Stimulated activated memory B cell treated with anti-CD40 and anti-IgM and Interleukin-4, amounts not matched to agents 10 μg/mL and 1 μg/mL and 100 μg/mL, for 72 hours (primary cell): ENCODE measurements at regions not wholly inside any gene's neighbourhood (a gene's known extent, or its start where the extent isn't known, plus 50 kb on each side); places are given as distances from the start of the nearest gene placed in this dataset.
"Not testable (repeated sequence)": the region's sequence is repeated elsewhere in the genome, so short reads cannot be mapped to it uniquely, and the experiment has no call there.

Experiments used
- ATAC-seq: fragments of 150-1000 bp; cut with Tn5 transposase; 2 replicates; pipeline ENCODE4 v1.10.0; 2021
- H3K27ac Mint-ChIP-seq: one replicate; pipeline ENCODE4 v1.8.0; 2022; ENCODE audit warnings: mild to moderate bottlenecking, mixed read lengths
- H3K27me3 Mint-ChIP-seq: one replicate; pipeline ENCODE4 v1.8.0; 2022; ENCODE audit warnings: mixed read lengths
- H3K36me3 Mint-ChIP-seq: one replicate; pipeline ENCODE4 v1.8.0; 2022; ENCODE audit warnings: mixed read lengths
- H3K4me1 Mint-ChIP-seq: one replicate; pipeline ENCODE4 v1.8.0; 2022; ENCODE audit warnings: mixed read lengths
- H3K4me3 Mint-ChIP-seq: one replicate; pipeline ENCODE4 v1.8.0; 2022; ENCODE audit warnings: mild to moderate bottlenecking, moderate library complexity, mixed read lengths
- H3K9me3 Mint-ChIP-seq: one replicate; pipeline ENCODE4 v1.8.0; 2022; ENCODE audit warnings: mixed read lengths

GRCh38 chr6:137958811-137959565 lies 91.9 kb downstream of the TNFAIP3 start:
- Mint-ChIP-seq H3K36me3 (no peaks in the 10 kb centered on the region), H3K4me3 (no peak overlapping the region), H3K27ac (no peak overlapping the region)

GRCh38 chr6:137962725-137963124 lies 95.7 kb downstream of the TNFAIP3 start:
- peaks cover 2% of the 10 kb centered on the region for H3K27me3 Mint-ChIP-seq
- ATAC-seq: no peak
- H3K4me1 Mint-ChIP-seq: peaks cover 11% of the 10 kb centered on the region
- no peak overlapping the region for H3K4me3 Mint-ChIP-seq
- H3K9me3 Mint-ChIP-seq: no peaks in the 10 kb centered on the region
- no peak overlapping the region for H3K27ac Mint-ChIP-seq
- H3K36me3 Mint-ChIP-seq: no peaks in the 10 kb centered on the region

More at GRCh38 chr6:137958811-137959565, 91.9 kb downstream of the TNFAIP3 start:
- no peak for ATAC-seq
- Mint-ChIP-seq H3K4me1 (no peaks in the 10 kb centered on the region), H3K27me3 (no peaks in the 10 kb centered on the region), H3K9me3 (no peaks in the 10 kb centered on the region)

DNA sequence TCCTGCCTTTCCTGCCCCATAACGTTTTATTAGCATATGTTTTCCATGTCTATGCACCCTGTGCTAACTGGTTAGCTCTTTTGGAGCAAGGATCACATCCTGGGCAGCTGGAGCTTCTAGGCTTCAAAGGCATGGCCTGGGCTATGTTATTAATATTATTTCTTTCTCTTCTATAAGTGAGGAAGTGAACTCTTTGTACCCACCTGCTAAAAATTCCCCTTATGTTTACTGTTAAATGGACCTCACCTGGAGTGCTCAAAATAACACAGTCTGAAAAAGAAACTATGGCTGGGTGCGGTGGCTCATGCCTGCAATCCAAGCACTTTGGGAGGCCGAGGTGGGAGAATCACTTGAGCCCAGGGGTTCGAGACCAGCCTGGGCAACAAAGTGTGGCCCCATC lies 97.8 kb downstream of the TNFAIP3 start:
- peaks cover 1% of the 10 kb centered on the region for H3K9me3 Mint-ChIP-seq
- peak overlapping the region; percentile 34 for H3K4me3 Mint-ChIP-seq
- H3K27ac Mint-ChIP-seq: peak overlapping the region; percentile 75
- no peaks in the 10 kb centered on the region for H3K36me3 Mint-ChIP-seq
- peaks cover 7% of the 10 kb centered on the region for H3K27me3 Mint-ChIP-seq
- peaks cover 32% of the 10 kb centered on the region for H3K4me1 Mint-ChIP-seq
- no peak for ATAC-seq

- peaks cover 55% of the 10 kb centered on the region for H3K4me1 Mint-ChIP-seq
- no peak for ATAC-seq
- H3K36me3 Mint-ChIP-seq: no peaks in the 10 kb centered on the region
- H3K9me3 Mint-ChIP-seq: peaks cover 3% of the 10 kb centered on the region
- H3K27me3 Mint-ChIP-seq: peaks cover 7% of the 10 kb centered on the region
- H3K27ac Mint-ChIP-seq: peak overlapping the region; percentile 10
- H3K4me3 Mint-ChIP-seq: no peak overlapping the region
Observed at GRCh38 chr6:137967689-137968454, 100.8 kb downstream of the TNFAIP3 start.

- Mint-ChIP-seq H3K27ac (no peak overlapping the region), H3K9me3 (peaks cover 3% of the 10 kb centered on the region), H3K27me3 (peaks cover 7% of the 10 kb centered on the region), H3K36me3 (no peaks in the 10 kb centered on the region), H3K4me1 (peaks cover 55% of the 10 kb centered on the region), H3K4me3 (no peak overlapping the region)
- ATAC-seq: no peak
Observed at GRCh38 chr6:137968455-137968804, 101.4 kb downstream of the TNFAIP3 start.

- Mint-ChIP-seq H3K9me3 (peaks cover 3% of the 10 kb centered on the region), H3K27me3 (peaks cover 7% of the 10 kb centered on the region), H3K36me3 (no peaks in the 10 kb centered on the region), H3K27ac (peak overlapping the region; percentile 38), H3K4me3 (no peak overlapping the region), H3K4me1 (peaks cover 55% of the 10 kb centered on the region)
- ATAC-seq: no peak
Observed at GRCh38 chr6:137968901-137969300, 101.8 kb downstream of the TNFAIP3 start.

DNA sequence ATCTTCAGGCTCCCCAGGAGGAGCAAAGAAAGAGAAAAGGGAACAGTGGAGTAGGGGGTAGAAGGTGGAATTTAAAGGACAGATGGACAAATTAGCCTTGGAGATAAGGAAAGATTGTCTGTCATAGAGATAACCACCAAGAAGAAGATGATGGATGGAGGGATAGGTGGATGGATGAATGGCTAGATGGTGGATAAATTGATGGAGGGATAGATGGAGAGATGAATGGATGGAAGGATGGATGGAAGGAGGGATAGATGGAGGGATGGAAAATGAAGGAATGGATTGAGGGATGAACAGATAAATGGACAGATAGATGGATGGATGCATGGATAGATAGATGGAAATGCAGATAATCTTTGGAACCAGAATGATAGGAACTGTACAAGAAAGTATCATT lies 102.8 kb downstream of the TNFAIP3 start:
- ATAC-seq: no peak
- no peaks in the 10 kb centered on the region for H3K36me3 Mint-ChIP-seq

GRCh38 chr6:137970368-137970767 lies 103.3 kb downstream of the TNFAIP3 start:
- Mint-ChIP-seq H3K27me3 (peaks cover 7% of the 10 kb centered on the region), H3K4me3 (no peak overlapping the region), H3K9me3 (peaks cover 3% of the 10 kb centered on the region), H3K36me3 (no peaks in the 10 kb centered on the region), H3K4me1 (peaks cover 54% of the 10 kb centered on the region), H3K27ac (peak overlapping the region; percentile 38)
- peak; percentile 94 for ATAC-seq

More for the DNA sequence above, 102.8 kb downstream of the TNFAIP3 start:
- Mint-ChIP-seq H3K27me3 (peaks cover 7% of the 10 kb centered on the region), H3K4me3 (no peak overlapping the region), H3K9me3 (peaks cover 3% of the 10 kb centered on the region), H3K27ac (peak overlapping the region; percentile 38), H3K4me1 (peaks cover 54% of the 10 kb centered on the region)

DNA sequence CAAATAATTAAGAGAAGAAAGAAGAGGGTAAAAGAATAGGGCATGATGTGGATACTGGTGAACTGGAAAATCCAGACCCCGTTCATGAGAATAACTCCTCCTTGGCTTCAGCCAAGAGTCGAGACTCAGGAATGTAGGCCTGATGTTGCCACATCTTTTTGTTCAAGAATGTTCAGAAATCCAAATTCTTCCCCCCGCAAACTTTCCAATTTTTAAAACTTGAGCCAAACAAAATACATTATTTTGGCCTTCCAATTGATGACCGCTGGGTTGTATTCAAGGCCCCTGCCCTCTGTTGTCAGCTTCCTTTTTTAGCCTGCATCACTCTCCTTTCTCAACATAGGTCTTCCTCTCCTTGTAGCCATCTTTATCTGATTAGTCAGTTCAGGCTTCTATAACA lies 106.1 kb downstream of the TNFAIP3 start:
- ATAC-seq: no peak
- peaks cover under 1% of the 10 kb centered on the region for H3K27me3 Mint-ChIP-seq
- H3K4me3 Mint-ChIP-seq: no peak overlapping the region
- H3K4me1 Mint-ChIP-seq: peaks cover 58% of the 10 kb centered on the region
- peaks cover 3% of the 10 kb centered on the region for H3K9me3 Mint-ChIP-seq
- no peak overlapping the region for H3K27ac Mint-ChIP-seq
- H3K36me3 Mint-ChIP-seq: no peaks in the 10 kb centered on the region

DNA sequence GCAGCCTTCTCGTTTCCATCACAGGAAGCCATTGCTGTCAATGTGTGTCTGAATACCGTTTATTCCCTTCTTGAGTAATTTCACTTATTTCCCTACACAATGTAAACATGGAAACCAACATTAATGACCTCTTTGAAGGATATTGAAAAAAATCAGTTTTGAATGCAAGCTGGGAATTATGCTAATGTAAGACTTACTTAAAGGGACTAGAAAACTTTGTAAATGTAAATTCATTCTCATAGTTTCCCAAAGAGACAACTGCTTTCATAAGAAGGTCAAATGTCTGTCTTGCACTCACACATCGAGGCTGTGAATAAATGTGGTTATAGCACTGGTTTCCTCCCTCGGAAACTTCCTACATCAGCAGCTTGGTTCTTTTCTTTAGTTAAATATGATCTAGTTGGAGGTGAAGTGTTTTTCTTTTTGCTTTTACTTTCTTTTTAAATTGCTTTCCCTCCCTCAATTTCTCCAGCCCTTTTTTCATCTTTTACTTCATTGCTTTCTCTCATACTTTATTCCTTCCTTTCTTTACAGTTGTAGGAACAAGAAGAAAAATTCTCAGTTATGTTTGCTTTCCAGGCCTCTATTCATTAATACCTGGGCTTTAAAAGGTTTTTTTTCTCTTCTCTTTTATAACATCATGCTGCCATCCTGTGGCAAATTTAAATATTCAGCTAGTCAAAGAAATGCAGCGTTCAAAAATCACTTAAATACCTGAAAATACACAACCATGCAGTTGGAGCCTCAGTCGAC lies 108.3 kb downstream of the TNFAIP3 start:
- Mint-ChIP-seq H3K27me3 (no peaks in the 10 kb centered on the region), H3K9me3 (no peaks in the 10 kb centered on the region), H3K4me3 (peak overlapping the region; percentile 43), H3K36me3 (no peaks in the 10 kb centered on the region), H3K4me1 (peaks cover 40% of the 10 kb centered on the region), H3K27ac (peak overlapping the region; percentile 57)
- no peak for ATAC-seq

DNA sequence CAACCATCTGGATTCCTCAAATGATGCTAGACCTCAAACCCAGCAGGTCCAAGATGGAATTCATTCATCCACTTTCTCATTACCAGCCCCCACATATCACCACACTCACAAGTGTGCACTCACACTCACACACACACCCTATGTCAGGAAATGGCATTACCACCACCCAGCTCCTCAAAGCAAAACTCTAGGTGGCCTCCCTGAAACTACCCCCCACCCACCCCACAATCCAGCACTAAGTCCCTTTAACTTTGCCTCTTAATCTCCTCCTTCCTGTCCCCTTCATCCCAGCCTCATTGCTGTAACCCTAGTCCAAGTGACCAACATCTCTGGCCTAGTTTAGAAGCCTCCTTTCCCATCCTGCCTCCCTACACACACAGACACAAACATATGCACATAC lies 109.4 kb downstream of the TNFAIP3 start:
- no peaks in the 10 kb centered on the region for H3K27me3 Mint-ChIP-seq
- peaks cover 30% of the 10 kb centered on the region for H3K4me1 Mint-ChIP-seq
- no peak overlapping the region for H3K4me3 Mint-ChIP-seq
- no peaks in the 10 kb centered on the region for H3K36me3 Mint-ChIP-seq
- ATAC-seq: no peak
- H3K27ac Mint-ChIP-seq: peak overlapping the region; percentile 16
- no peaks in the 10 kb centered on the region for H3K9me3 Mint-ChIP-seq

GRCh38 chr6:137977206-137977605 lies 110.1 kb downstream of the TNFAIP3 start:
- Mint-ChIP-seq H3K36me3 (no peaks in the 10 kb centered on the region), H3K27ac (peak overlapping the region; percentile 16), H3K4me1 (peaks cover 22% of the 10 kb centered on the region), H3K4me3 (no peak overlapping the region), H3K9me3 (no peaks in the 10 kb centered on the region), H3K27me3 (no peaks in the 10 kb centered on the region)
- no peak for ATAC-seq

DNA sequence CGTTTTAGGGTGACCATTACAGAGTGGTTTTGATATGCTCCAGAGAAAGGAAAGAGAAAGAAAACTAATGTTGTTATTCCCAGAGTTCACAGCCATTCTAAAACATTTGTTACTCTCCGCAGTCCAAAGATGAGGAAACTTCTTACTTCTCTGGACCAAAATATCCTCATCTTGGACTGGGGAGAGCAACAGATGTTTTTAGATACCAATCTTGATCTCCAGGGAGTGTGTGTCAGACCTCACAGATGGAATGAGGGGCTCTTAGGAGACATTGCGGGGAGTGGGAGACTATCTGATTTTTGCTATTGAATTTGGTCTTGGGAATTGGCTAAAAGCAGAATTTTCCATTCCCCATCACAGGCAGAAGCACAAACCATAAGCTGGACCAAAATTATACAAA lies 110.8 kb downstream of the TNFAIP3 start:
- Mint-ChIP-seq H3K4me3 (no peak overlapping the region), H3K9me3 (no peaks in the 10 kb centered on the region), H3K27me3 (no peaks in the 10 kb centered on the region), H3K36me3 (no peaks in the 10 kb centered on the region), H3K27ac (no peak overlapping the region), H3K4me1 (peaks cover 22% of the 10 kb centered on the region)
- no peak for ATAC-seq

DNA sequence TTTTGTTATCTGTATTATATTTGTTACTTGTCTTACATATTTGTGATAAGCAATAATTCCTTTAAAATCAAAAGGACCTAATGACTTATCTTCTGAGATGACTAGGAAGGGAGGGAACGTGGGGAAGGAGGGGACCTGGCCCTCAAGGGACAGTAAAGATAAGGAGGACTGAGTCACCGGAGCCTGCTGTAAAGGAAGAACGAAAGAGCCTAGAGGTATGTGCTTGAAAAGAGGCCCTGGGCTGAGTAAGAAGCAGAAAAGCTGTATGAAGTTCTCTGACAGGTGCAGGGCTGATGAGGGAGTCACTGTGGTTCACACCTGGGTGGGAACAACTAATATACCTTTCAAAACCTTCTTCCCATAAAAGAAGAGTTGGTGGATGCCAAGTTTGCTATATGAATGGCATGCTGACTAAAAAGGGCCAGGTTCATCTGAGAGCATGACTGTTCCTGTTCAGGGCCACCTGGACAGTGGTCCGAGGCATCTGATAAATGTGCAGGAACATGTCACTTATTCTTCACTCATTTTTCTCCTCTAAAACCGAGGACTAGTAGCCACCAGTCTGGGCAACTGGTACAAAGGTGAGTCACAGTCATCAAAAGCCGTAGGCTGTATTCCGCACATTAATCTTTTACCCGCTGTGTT lies 111.3 kb downstream of the TNFAIP3 start:
- H3K4me3 Mint-ChIP-seq: no peak overlapping the region
- no peak overlapping the region for H3K27ac Mint-ChIP-seq
- no peaks in the 10 kb centered on the region for H3K9me3 Mint-ChIP-seq
- no peaks in the 10 kb centered on the region for H3K36me3 Mint-ChIP-seq
- peaks cover 22% of the 10 kb centered on the region for H3K4me1 Mint-ChIP-seq
- no peaks in the 10 kb centered on the region for H3K27me3 Mint-ChIP-seq
- peak; percentile 50 for ATAC-seq

DNA sequence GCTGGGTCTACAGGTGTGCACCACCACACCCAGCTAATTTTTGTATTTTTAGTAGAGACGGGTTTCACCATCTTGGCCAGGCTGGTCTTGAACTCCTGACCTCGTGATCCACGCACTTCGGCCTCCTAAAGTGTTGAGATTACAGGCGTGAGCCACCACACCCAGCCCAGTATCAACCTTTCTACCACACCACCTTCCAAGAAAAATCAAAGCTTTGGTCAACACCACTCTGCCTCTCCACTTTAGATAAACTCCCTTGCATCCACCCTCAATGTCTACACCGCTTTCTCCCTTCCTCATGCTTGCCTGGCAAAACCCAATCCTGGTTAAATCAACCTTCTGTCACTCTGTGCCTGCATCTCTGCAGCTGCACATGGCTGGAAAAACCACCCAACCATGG lies 112.2 kb downstream of the TNFAIP3 start:
- not testable (repeated sequence) for H3K27ac Mint-ChIP-seq, H3K27me3 Mint-ChIP-seq, ATAC-seq, H3K36me3 Mint-ChIP-seq, H3K9me3 Mint-ChIP-seq, H3K4me3 Mint-ChIP-seq
- peaks cover 22% of the 10 kb centered on the region for H3K4me1 Mint-ChIP-seq
